DND-41 (cell line): ENCODE measurements at regions not wholly inside any gene's neighbourhood (a gene's known extent, or its start where the extent isn't known, plus 50 kb on each side); places are given as distances from the start of the nearest gene placed in this dataset.

Source experiments
- ATAC-seq: fragments of 200-7000 bp; cut with Tn5 transposase; 3 replicates; pipeline ENCODE4 v1.9.1; 2021; ENCODE audit warnings: low read depth; ENCODE audit not compliant: insufficient read depth
- DNase-seq: peaks from one replicate; pipeline ENCODE4 v3.0.0-alpha.2; 2020
- H2AFZ ChIP-seq: 2 replicates; pipeline ENCODE4 v1.6.0; 2012; ENCODE audit warnings: low read depth, low read length
- H3K27ac ChIP-seq: 2 replicates; pipeline ENCODE4 v1.5.1; 2012; ENCODE audit warnings: low read length, inconsistent platforms
- H3K27me3 ChIP-seq: fragments of 200-600 bp; sonication (generic); 2 replicates; pipeline ENCODE4 v1.6.0; 2012; ENCODE audit warnings: low read length, mild to moderate bottlenecking, inconsistent platforms; ENCODE audit not compliant: insufficient read depth, poor library complexity
- H3K36me3 ChIP-seq: 2 replicates; pipeline ENCODE4 v1.5.1; 2012; ENCODE audit warnings: low read length, inconsistent platforms; ENCODE audit not compliant: insufficient read depth
- H3K4me1 ChIP-seq: 2 replicates; pipeline ENCODE4 v1.5.1; 2012; ENCODE audit warnings: mild to moderate bottlenecking, low read length; ENCODE audit not compliant: insufficient read depth
- H3K4me2 ChIP-seq: 2 replicates; pipeline ENCODE4 v1.6.0; 2012; ENCODE audit warnings: mild to moderate bottlenecking, moderate library complexity, low read length, inconsistent platforms; ENCODE audit not compliant: insufficient read depth
- H3K4me3 ChIP-seq, 2 experiments: fragments of 200-600 bp in 1 of 2; shearing (Covaris generic) in 1 of 2; 2 replicates each; pipeline ENCODE4 v1.5.1; 2012 to 2016; ENCODE audit warnings: inconsistent platforms in 2 of 2, low read length in 2 of 2, mild to moderate bottlenecking in 2 of 2, low read depth in 1 of 2, moderate library complexity in 1 of 2
- H3K79me2 ChIP-seq: 2 replicates; pipeline ENCODE4 v1.6.0; 2012; ENCODE audit warnings: low read length, inconsistent platforms; ENCODE audit not compliant: insufficient read depth
- H3K9ac ChIP-seq: 2 replicates; pipeline ENCODE4 v1.6.0; 2012; ENCODE audit warnings: low read depth, mild to moderate bottlenecking, inconsistent platforms, low read length, moderate library complexity
- H3K9me3 ChIP-seq: 2 replicates; pipeline ENCODE4 v1.5.1; 2012; ENCODE audit warnings: low read length, moderate library complexity, mild to moderate bottlenecking, inconsistent platforms; ENCODE audit not compliant: insufficient read depth, severe bottlenecking
- H4K20me1 ChIP-seq: 2 replicates; pipeline ENCODE4 v1.6.0; 2012; ENCODE audit warnings: low read length; ENCODE audit not compliant: insufficient read depth
- CTCF ChIP-seq: IDR thresholded peaks from 2 replicates; pipeline ENCODE4 v1.5.1; 2012; ENCODE audit warnings: borderline replicate concordance, low read length, moderate library complexity, mild to moderate bottlenecking; ENCODE audit not compliant: poor library complexity, severe bottlenecking; ENCODE audit errors: extremely low read depth
- EZH2 ChIP-seq: IDR thresholded peaks from 3 replicates; pipeline ENCODE4 v1.6.1; 2012; ENCODE audit warnings: borderline replicate concordance, low read depth, mild to moderate bottlenecking, moderate library complexity, low read length, inconsistent platforms; ENCODE audit not compliant: severe bottlenecking

- ATAC-seq = no peak
- H3K4me3 ChIP-seq = no peak overlapping the region
- H4K20me1 ChIP-seq = no peaks in the 10 kb centered on the region
- H3K9me3 ChIP-seq = no peaks in the 10 kb centered on the region
- no peaks in the 10 kb centered on the region for H3K36me3 ChIP-seq
- H3K4me2 ChIP-seq = no peak overlapping the region
- TF ChIP-seq CTCF (no peak), EZH2 (no peak)
- peaks cover 9% of the 10 kb centered on the region; the same call in 1 of the 2 replicates for H3K4me1 ChIP-seq
- no peaks in the 10 kb centered on the region for H3K79me2 ChIP-seq
- no peak overlapping the region for H3K9ac ChIP-seq
- peak overlapping the region; percentile 3; the same call in 1 of the 2 replicates for H2AFZ ChIP-seq
- H3K27ac ChIP-seq = no peak overlapping the region
- no peaks in the 10 kb centered on the region for H3K27me3 ChIP-seq
- no peak for DNase-seq
These were observed 567.5 kb upstream of the RIOK2 start for GRCh38 chr5:97750576-97750975.

- Histone ChIP-seq H2AFZ (no peak overlapping the region), H3K4me1 (peaks cover 9% of the 10 kb centered on the region; the same call in 1 of the 2 replicates), H3K27me3 (no peaks in the 10 kb centered on the region), H3K79me2 (no peaks in the 10 kb centered on the region), H3K9me3 (no peaks in the 10 kb centered on the region), H3K4me3 (no peak overlapping the region), H3K9ac (no peak overlapping the region), H3K4me2 (no peak overlapping the region), H4K20me1 (no peaks in the 10 kb centered on the region), H3K36me3 (no peaks in the 10 kb centered on the region), H3K27ac (no peak overlapping the region)
- DNase-seq (no peak), ATAC-seq (no peak)
- no peak for TF ChIP-seq CTCF
- no peak for TF ChIP-seq EZH2
These were observed 568.5 kb upstream of the RIOK2 start for GRCh38 chr5:97751540-97751939.

GRCh38 chr5:97752871-97753270 is 569.8 kb upstream of the RIOK2 start:
- Histone ChIP-seq H3K27me3 (no peaks in the 10 kb centered on the region), H3K9ac (no peak overlapping the region), H4K20me1 (no peaks in the 10 kb centered on the region), H3K9me3 (no peaks in the 10 kb centered on the region), H3K27ac (no peak overlapping the region), H3K4me1 (peaks cover 9% of the 10 kb centered on the region; the same call in 1 of the 2 replicates), H3K79me2 (no peaks in the 10 kb centered on the region), H3K4me3 (no peak overlapping the region), H3K36me3 (no peaks in the 10 kb centered on the region), H2AFZ (no peak overlapping the region), H3K4me2 (no peak overlapping the region)
- ATAC-seq = no peak
- no peak for TF ChIP-seq CTCF
- TF ChIP-seq EZH2 = no peak
- DNase-seq = no peak

- no peaks in the 10 kb centered on the region for H3K27me3 ChIP-seq
- H3K79me2 ChIP-seq = no peaks in the 10 kb centered on the region
- H3K4me1 ChIP-seq = no peaks in the 10 kb centered on the region
- H3K36me3 ChIP-seq = no peaks in the 10 kb centered on the region
- DNase-seq (no peak), ATAC-seq (no peak)
- TF ChIP-seq EZH2 (no peak), CTCF (no peak)
- H2AFZ ChIP-seq = no peak overlapping the region
- no peaks in the 10 kb centered on the region for H3K9me3 ChIP-seq
- H3K9ac ChIP-seq = no peak overlapping the region
- H4K20me1 ChIP-seq = no peaks in the 10 kb centered on the region
- no peak overlapping the region for H3K4me3 ChIP-seq
- no peak overlapping the region for H3K4me2 ChIP-seq
- no peak overlapping the region for H3K27ac ChIP-seq
These were observed 579.4 kb upstream of the RIOK2 start for GRCh38 chr5:97762483-97762882.
